ENCODE measurements at regions not wholly inside any gene's neighbourhood (a gene's known extent, or its start where the extent isn't known, plus 50 kb on each side); places are given as distances from the start of the nearest gene placed in this dataset.

- intact Hi-C loops (cut with DNase I) = no loop called here
- TF ChIP-seq CTCF (IDR thresholded peaks at IDR 0.05) (no peak), POLR2A (IDR thresholded peaks at IDR 0.05) (no peak)
- Histone ChIP-seq H3K27me3 (no peaks in the 10 kb centered on the region), H3K36me3 (replicated peaks in 1 of 2; ENCODE audit: insufficient read depth in 1 of 2, low read depth in 2 of 2) (no peaks in the 10 kb centered on the region), H3K4me3 (no peak overlapping the region), H3K27ac (no peak overlapping the region), H3K4me1 (peaks cover 20% of the 10 kb centered on the region), H3K9me3 (no peaks in the 10 kb centered on the region)
- ATAC-seq (no peak), DNase-seq (no peak)
- 71 to 74% methylated on average over 6 of the region's 6 CpGs for WGBS, 2 donors
Observed at GRCh38 chr6:150710236-150710635, 110.6 kb downstream of the PLEKHG1 start.

- Histone ChIP-seq H3K9me3 (no peaks in the 10 kb centered on the region), H3K27ac (no peak overlapping the region), H3K36me3 (replicated peaks in 1 of 2; ENCODE audit: insufficient read depth in 1 of 2, low read depth in 2 of 2) (no peaks in the 10 kb centered on the region), H3K4me3 (no peak overlapping the region), H3K27me3 (no peaks in the 10 kb centered on the region), H3K4me1 (peaks cover 20% of the 10 kb centered on the region)
- WGBS, 2 donors = 75 to 84% methylated on average over 4 of the region's 4 CpGs
- intact Hi-C loops (cut with DNase I) = no loop called here
- DNase-seq = no peak
- no peak for TF ChIP-seq CTCF (IDR thresholded peaks at IDR 0.05)
- ATAC-seq = no peak
Observed at GRCh38 chr6:150711061-150711460, 111.4 kb downstream of the PLEKHG1 start.

- no peaks in the 10 kb centered on the region for H3K36me3 ChIP-seq (replicated peaks in 1 of 2; ENCODE audit: insufficient read depth in 1 of 2, low read depth in 2 of 2)
- intact Hi-C loops (cut with DNase I) = no loop called here
- DNase-seq (peak in 2 of 4 donors; percentile 28 to 33), ATAC-seq (no peak)
- H3K9me3 ChIP-seq = no peaks in the 10 kb centered on the region
- 63 to 65% methylated on average over 8 of the region's 8 CpGs for WGBS, 2 donors
- no peak overlapping the region for H3K27ac ChIP-seq
- peaks cover 20% of the 10 kb centered on the region for H3K4me1 ChIP-seq
- no peak overlapping the region for H3K4me3 ChIP-seq
- no peaks in the 10 kb centered on the region for H3K27me3 ChIP-seq
- TF ChIP-seq CTCF (IDR thresholded peaks at IDR 0.05) = no peak
- TF ChIP-seq POLR2A (IDR thresholded peaks at IDR 0.05) = no peak
Observed at GRCh38 chr6:150711584-150712504, 112.2 kb downstream of the PLEKHG1 start.

GRCh38 chr6:150712505-150713252 is 113.0 kb downstream of the PLEKHG1 start:
- DNase-seq (no peak), ATAC-seq (no peak)
- TF ChIP-seq CTCF (IDR thresholded peaks at IDR 0.05) = no peak
- no peak for TF ChIP-seq POLR2A (IDR thresholded peaks at IDR 0.05)
- Histone ChIP-seq H3K4me3 (no peak overlapping the region), H3K36me3 (replicated peaks in 1 of 2; ENCODE audit: insufficient read depth in 1 of 2, low read depth in 2 of 2) (no peaks in the 10 kb centered on the region), H3K27ac (no peak overlapping the region), H3K9me3 (no peaks in the 10 kb centered on the region), H3K27me3 (no peaks in the 10 kb centered on the region), H3K4me1 (peaks cover 20% of the 10 kb centered on the region)
- 69 to 89% methylated on average over 7 of the region's 7 CpGs for WGBS, 2 donors
- intact Hi-C loops (cut with DNase I) = no loop called here

Measured in body of pancreas (tissue), 4 donors.